Esophagus muscularis mucosa (tissue), 4 donors: ENCODE measurements at regions not wholly inside any gene's neighbourhood (a gene's known extent, or its start where the extent isn't known, plus 50 kb on each side); places are given as distances from the start of the nearest gene placed in this dataset.

Experiments
- DNase-seq: peaks from one replicate; pipeline ENCODE4 v3.0.0-alpha.2; 2017; ENCODE audit errors: extremely low spot score
- H3K27ac ChIP-seq, 4 donors: fragments of 200-600 bp; sonication (generic); replicated peaks in 1 of 4; 1 replicate in 3 of 4; 2 replicates in 1 of 4; pipeline ENCODE4 v1.5.1; 2016 to 2019; ENCODE audit warnings: mild to moderate bottlenecking in 1 of 4
- H3K27me3 ChIP-seq, 4 donors: fragments of 200-600 bp; sonication (generic); one replicate each; pipeline versions ENCODE4 v1.5.1 to v1.6.0; 2016 to 2019
- H3K36me3 ChIP-seq, 4 donors: fragments of 200-600 bp; sonication (generic); one replicate each; pipeline ENCODE4 v1.5.1; 2016 to 2019
- H3K4me1 ChIP-seq, 4 donors: fragments of 200-600 bp; sonication (generic); one replicate each; pipeline ENCODE4 v1.5.1; 2016 to 2019
- H3K4me3 ChIP-seq, 4 donors: fragments of 200-600 bp; sonication (generic); 1 replicate in 2 of 4; 2 replicates in 2 of 4; pipeline ENCODE4 v1.5.1; 2016 to 2019; ENCODE audit warnings: mild to moderate bottlenecking in 4 of 4, moderate library complexity in 1 of 4
- H3K9me3 ChIP-seq, 4 donors: fragments of 200-600 bp; sonication (generic); 1 replicate in 3 of 4; 2 replicates in 1 of 4; pipeline ENCODE4 v1.5.1; 2016 to 2019
- CTCF ChIP-seq, 3 experiments: fragments of 200-600 bp in 2 of 3; fragments of 450-650 bp in 1 of 3; sonication (generic) in 2 of 3; IDR thresholded peaks; one replicate each; pipeline ENCODE4 v1.5.1; 2017 to 2019; ENCODE audit warnings: antibody characterized with exemption in 3 of 3, mild to moderate bottlenecking in 2 of 3, moderate library complexity in 1 of 3
- EP300 ChIP-seq: sonication (generic); formaldehyde crosslinking; IDR thresholded peaks from one replicate; pipeline ENCODE4 v1.6.1; 2017; ENCODE audit warnings: antibody characterized with exemption
- POLR2A ChIP-seq: fragments of 450-650 bp; IDR thresholded peaks from one replicate; pipeline ENCODE4 v1.6.1; 2017; ENCODE audit warnings: antibody characterized with exemption, moderate library complexity, mild to moderate bottlenecking, low read depth
- POLR2AphosphoS5 ChIP-seq, 2 donors: sonication (generic); formaldehyde crosslinking; IDR thresholded peaks; one replicate each; pipeline ENCODE4 v1.6.1; 2017; ENCODE audit warnings: antibody characterized with exemption in 2 of 2
- WGBS: methylation state at CpG from one replicate; pipeline ENCODE4 v1.1.5; 2018; 5-methylcytosine and 5-hydroxymethylcytosine counted together
- intact Hi-C: fragments of 100-400 bp; cut with DNase I; formaldehyde crosslinking; loops from one replicate; pipeline ENCODE4 v1.15.1; 2023

DNA sequence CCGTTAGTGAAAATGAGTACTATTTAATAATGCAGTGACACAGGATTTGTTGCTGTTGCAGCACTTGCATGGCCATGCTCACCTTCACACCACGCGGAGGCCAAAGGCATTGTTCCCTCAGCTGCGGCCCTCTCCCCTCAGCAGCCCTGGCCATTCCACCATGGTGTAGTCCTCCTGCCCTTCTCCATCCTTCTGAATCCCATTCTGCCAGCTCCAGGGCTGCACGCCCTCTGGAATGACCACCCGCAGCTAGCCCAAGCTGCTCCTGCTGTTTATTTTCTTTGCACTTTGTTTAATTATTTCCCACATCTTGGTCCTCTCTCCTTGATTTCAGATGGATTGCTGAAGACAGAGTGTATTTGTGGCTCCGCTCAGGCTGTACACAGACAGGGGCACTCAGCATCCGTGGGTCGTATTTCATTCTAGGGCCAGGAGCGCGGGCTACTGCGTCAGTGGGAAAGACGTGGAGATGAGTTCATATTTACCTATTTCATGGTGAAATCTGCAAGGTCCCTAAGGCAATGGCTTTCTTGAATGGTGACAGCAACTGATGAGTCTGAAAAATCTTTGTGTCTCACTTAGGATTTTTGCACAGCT is 81.4 kb upstream of the DUSP22 start:
- peaks cover 0 to 70% (median 0%) of the 10 kb centered on the region in 4 donors for H3K27me3 ChIP-seq
- H3K4me1 ChIP-seq, result no peaks in the 10 kb centered on the region
- no peak overlapping the region for H3K27ac ChIP-seq
- TF ChIP-seq EP300 (no peak), CTCF (IDR thresholded peaks at IDR 0.05) (no peak), POLR2AphosphoS5 (IDR thresholded peaks at IDR 0.05) (no peak), POLR2A (no peak)
- intact Hi-C loops, result no loop called here
- no peak overlapping the region for H3K4me3 ChIP-seq
- DNase-seq, result no peak
- H3K9me3 ChIP-seq, result no peaks in the 10 kb centered on the region
- H3K36me3 ChIP-seq, result no peaks in the 10 kb centered on the region
- 54% methylated on average over 13 of the region's 13 CpGs for WGBS

GRCh38 chr6:211871-212497 is 80.3 kb upstream of the DUSP22 start:
- Histone ChIP-seq H3K4me1 (no peaks in the 10 kb centered on the region), H3K27me3 (peaks cover 0 to 70% (median 0%) of the 10 kb centered on the region in 4 donors), H3K9me3 (no peaks in the 10 kb centered on the region), H3K27ac (no peak overlapping the region), H3K4me3 (no peak overlapping the region), H3K36me3 (no peaks in the 10 kb centered on the region)
- TF ChIP-seq POLR2A, result no peak
- no peak for TF ChIP-seq CTCF (IDR thresholded peaks at IDR 0.05)
- no peak for TF ChIP-seq EP300
- TF ChIP-seq POLR2AphosphoS5 (IDR thresholded peaks at IDR 0.05), result no peak
- intact Hi-C loops, result no loop called here
- DNase-seq, result no peak
- WGBS, result 84% methylated on average over 10 of the region's 10 CpGs

GRCh38 chr6:213284-213683 is 79.0 kb upstream of the DUSP22 start:
- H3K36me3 ChIP-seq, result no peaks in the 10 kb centered on the region
- H3K9me3 ChIP-seq, result no peaks in the 10 kb centered on the region
- no peaks in the 10 kb centered on the region for H3K4me1 ChIP-seq
- no peak for DNase-seq
- TF ChIP-seq POLR2AphosphoS5 (IDR thresholded peaks at IDR 0.05), result no peak
- no peak for TF ChIP-seq CTCF (IDR thresholded peaks at IDR 0.05)
- H3K4me3 ChIP-seq, result no peak overlapping the region
- intact Hi-C loops, result no loop called here
- no peak overlapping the region for H3K27ac ChIP-seq
- H3K27me3 ChIP-seq, result peaks cover 0 to 74% (median 0%) of the 10 kb centered on the region in 4 donors
- 92% methylated on average over 4 of the region's 4 CpGs for WGBS

- H3K4me3 ChIP-seq, result no peak overlapping the region
- no peak overlapping the region for H3K27ac ChIP-seq
- H3K9me3 ChIP-seq, result no peaks in the 10 kb centered on the region
- H3K4me1 ChIP-seq, result no peaks in the 10 kb centered on the region
- no peak for TF ChIP-seq POLR2AphosphoS5 (IDR thresholded peaks at IDR 0.05)
- no peak for TF ChIP-seq POLR2A
- no peak for TF ChIP-seq EP300
- no peak for TF ChIP-seq CTCF (IDR thresholded peaks at IDR 0.05)
- H3K36me3 ChIP-seq, result no peaks in the 10 kb centered on the region
- WGBS, result 95% methylated on average over 5 of the region's 5 CpGs
- H3K27me3 ChIP-seq, result peaks cover 0 to 72% (median 0%) of the 10 kb centered on the region in 4 donors
- DNase-seq, result no peak
- intact Hi-C loops, result no loop called here
These were observed 77.9 kb upstream of the DUSP22 start for GRCh38 chr6:214428-214827.
